ENCODE measurements at regions not wholly inside any gene's neighbourhood (a gene's known extent, or its start where the extent isn't known, plus 50 kb on each side); places are given as distances from the start of the nearest gene placed in this dataset.

DNA sequence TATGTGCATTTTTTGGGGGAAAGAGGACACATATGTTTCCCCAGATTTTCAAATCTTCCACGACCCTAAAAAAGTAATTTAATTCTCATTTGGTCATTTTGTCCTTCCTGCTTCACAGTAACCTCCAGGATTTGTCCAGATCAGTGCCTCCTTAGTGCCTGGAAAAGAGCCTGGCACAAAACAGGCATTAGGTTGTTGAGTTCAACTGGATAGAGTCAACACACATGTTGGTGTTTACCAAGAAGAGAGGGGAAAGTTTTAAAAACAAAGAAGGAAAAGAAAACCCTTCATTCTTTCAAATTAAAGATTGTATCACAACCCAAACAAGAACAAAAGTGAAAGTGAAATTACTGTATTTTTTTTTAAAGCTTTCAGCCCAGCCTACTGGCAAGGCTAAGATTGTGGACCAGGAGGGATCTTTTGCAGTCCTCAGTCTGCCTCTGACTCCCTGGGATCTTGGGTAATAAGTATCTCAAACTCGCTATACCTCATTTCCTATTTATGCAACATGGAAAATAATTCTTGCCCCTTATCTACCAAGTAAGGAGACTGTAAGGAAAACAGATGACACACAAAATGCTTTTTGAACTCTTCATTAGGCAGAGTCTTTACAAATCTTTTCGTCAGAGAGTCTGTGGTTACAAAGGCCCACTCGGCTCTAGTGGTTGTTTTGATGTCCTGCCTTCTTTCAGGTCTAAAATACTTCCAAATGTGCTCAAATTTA is 57.8 kb downstream of the ZNF281 start:
- no peak for TF ChIP-seq POLR2AphosphoS5 (IDR thresholded peaks at IDR 0.05)
- no peak for TF ChIP-seq CTCF (IDR thresholded peaks at IDR 0.05 in 8 of 11, conservative IDR thresholded peaks at IDR 0.05 in 3 of 11)
